VCaP (cell line): ENCODE measurements at regions not wholly inside any gene's neighbourhood (a gene's known extent, or its start where the extent isn't known, plus 50 kb on each side); places are given as distances from the start of the nearest gene placed in this dataset.

ENCODE experiments used
- H3K27ac ChIP-seq: fragments of 450-650 bp; 2 replicates; pipeline ENCODE4 v1.5.1; 2017
- TF ChIP-seq, protein P1 (sequence below): fragments of 450-650 bp; conservative IDR thresholded peaks from 2 replicates; pipeline ENCODE4 v1.5.1; 2017; ENCODE audit warnings: mild to moderate bottlenecking, moderate library complexity

DNA sequence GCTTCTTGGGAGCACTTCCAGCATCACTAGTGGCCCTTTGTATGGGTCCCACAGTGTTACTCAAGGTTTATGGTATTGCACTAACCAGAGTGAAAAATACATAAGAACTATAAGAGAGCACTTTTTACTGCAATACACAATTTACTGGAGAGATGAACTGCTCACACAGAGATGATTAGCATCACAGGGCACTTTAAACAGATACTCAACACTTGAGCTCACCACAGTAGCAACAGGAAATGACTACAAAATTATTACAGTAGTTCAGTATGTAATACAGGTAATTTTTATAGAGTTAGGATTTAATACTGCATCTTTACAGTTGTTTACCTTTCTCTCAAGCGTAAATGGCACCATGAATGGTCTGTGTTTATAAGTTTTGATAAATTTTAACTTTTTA, 68.2 kb upstream of the CDK1 start:
- TF ChIP-seq, protein P1, sequence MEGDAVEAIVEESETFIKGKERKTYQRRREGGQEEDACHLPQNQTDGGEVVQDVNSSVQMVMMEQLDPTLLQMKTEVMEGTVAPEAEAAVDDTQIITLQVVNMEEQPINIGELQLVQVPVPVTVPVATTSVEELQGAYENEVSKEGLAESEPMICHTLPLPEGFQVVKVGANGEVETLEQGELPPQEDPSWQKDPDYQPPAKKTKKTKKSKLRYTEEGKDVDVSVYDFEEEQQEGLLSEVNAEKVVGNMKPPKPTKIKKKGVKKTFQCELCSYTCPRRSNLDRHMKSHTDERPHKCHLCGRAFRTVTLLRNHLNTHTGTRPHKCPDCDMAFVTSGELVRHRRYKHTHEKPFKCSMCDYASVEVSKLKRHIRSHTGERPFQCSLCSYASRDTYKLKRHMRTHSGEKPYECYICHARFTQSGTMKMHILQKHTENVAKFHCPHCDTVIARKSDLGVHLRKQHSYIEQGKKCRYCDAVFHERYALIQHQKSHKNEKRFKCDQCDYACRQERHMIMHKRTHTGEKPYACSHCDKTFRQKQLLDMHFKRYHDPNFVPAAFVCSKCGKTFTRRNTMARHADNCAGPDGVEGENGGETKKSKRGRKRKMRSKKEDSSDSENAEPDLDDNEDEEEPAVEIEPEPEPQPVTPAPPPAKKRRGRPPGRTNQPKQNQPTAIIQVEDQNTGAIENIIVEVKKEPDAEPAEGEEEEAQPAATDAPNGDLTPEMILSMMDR: no peak
- peak overlapping the region; percentile 30 for H3K27ac ChIP-seq

DNA sequence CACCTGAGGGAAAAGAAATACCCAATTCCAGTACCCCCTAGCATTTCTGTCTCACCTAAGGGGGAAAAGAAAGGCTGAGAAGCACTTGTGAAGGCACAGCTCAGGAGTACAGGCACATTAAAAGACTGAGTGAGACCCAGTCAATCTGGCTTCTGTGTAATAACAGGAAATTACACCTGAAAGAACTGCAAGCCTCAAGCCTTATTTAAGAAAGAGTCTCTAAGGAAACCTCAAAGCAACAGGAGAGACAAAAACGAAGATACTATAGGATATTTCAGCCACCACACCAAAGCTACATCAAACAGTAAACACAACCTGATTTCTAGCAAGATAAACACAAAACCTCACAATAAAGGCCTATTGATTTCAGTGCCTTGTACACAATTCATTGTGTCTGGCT, 69.6 kb upstream of the CDK1 start:
- H3K27ac ChIP-seq: no peak overlapping the region
- TF ChIP-seq, protein P1: no peak

DNA sequence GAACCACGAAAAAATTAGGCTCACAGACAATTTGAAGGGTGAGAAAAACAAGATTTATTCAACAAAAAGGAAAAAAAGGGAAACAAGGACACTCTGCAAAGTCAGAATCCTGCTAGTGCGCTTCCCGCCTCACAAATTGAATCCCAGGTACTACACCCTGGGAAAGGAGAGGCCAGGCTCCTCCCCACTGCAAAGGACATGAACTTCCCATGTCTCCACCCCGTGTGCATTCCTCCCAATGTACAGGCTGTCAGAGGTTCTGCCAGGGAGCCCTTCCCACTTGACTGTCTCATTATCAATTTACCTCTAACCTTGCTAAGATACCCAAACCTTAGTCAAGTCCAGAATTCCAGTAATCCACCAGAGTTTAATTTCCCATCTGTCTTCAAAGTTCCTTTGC, 70.4 kb upstream of the CDK1 start:
- TF ChIP-seq, protein P1: no peak
- H3K27ac ChIP-seq: no peak overlapping the region

DNA sequence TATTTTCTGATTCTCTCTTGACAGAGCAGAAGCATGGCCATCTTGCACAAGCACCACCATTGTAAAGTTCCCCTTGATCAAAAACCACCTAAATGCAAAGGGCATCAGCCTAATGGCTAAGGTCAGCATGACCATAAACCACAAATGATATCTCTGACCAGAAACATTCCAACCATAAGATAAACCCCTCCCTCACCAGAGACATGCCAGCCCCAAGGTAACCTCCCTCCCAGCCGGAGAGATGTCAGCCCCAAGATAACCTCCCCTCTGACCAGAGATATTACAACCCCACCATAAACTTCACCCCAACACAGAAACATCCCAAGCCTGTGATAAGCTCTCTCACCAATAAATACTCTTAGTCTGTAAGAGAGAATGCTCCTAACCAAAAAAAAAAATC, 72.1 kb upstream of the CDK1 start:
- TF ChIP-seq, protein P1: no peak
- no peak overlapping the region for H3K27ac ChIP-seq

DNA sequence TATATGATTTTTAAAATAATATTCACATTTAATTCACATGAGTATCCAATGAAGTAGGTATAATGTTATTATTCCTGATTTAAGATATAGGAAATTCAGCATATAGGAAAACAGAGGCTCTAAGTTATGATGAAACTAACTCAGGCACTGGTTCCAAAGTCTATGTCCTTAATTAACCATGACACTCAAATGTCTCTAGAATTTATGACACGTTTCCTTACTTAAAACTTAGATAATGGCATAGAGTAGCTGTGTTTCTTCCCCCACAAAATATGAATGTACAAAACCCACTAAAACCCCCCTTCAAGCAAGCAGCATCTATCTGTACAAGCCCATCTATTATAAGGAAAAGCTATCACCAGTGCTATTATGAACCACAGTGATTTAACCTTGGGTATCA, 72.9 kb upstream of the CDK1 start:
- H3K27ac ChIP-seq: no peak overlapping the region
- TF ChIP-seq, protein P1: no peak

DNA sequence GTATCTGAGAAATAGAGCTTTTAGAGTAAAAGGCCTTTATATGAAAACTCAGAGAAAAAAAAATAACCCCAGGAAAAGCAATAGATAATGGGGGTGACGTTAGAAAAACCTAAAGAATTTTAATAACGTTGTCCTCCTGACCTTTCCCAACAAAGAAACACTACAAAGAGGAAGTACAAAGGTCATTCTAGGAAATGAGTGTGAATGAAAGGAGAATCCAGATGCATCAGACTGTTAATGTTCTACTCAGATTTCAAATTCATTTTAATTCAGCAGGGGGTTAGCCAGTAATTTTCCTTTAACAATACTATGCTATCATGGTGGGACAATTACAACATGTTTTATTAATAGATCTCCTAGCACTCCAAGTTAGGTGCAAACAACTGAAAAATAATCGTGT, 73.8 kb upstream of the CDK1 start:
- TF ChIP-seq, protein P1: no peak
- no peak overlapping the region for H3K27ac ChIP-seq

DNA sequence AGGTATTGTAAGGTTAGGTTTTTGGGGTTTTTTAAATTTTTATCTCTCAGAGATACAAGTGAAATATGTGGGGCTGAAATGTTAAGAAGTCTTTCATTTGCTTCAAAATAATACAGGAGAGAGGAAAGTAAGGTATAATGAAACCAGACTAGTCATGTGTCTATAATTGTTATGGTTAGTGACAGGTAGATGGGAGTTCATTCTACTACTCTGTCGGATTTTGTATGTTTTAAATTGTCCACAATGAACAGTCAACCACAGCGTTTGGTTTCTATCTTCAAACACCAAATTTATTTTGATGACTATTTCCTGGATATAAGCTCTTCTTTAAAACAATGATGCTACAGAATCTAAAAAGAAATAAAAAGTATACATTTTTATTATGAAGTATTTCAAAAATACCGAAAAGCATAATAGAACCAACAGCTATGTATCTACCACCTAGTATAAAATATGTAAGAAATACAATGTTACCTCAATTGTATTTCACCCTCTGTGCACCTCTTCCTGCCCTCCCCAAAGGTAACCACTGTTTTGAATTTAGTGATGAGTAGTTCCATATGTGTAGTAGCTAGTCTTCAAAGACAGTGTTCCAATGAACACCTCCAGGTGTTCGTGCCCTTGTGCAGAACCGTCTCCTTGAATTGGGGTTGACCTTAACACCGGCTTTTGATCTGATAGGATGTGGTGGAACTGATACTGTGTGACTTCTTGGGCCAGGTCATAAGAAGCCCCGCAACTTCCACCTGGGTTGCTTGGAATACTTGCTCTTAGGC, 74.8 kb upstream of the CDK1 start:
- no peak overlapping the region for H3K27ac ChIP-seq
- TF ChIP-seq, protein P1: no peak
